ENCODE measurements at regions not wholly inside any gene's neighbourhood (a gene's known extent, or its start where the extent isn't known, plus 50 kb on each side); places are given as distances from the start of the nearest gene placed in this dataset.

- no peak for TF ChIP-seq FOXJ3 (CRISPR knock-in tag; IDR thresholded peaks at IDR 0.05)
- no peak for TF ChIP-seq SMC3 (IDR thresholded peaks at IDR 0.05; ENCODE audit: low read depth, low read length)
- no peak for TF ChIP-seq NRF1 (IDR thresholded peaks at IDR 0.05; ENCODE audit: low read depth, low read length)
- no peak for TF ChIP-seq TAF1 (IDR thresholded peaks at IDR 0.05; ENCODE audit: borderline replicate concordance, low read depth, low read length)
- no peak for TF ChIP-seq RXRA (IDR thresholded peaks at IDR 0.05; ENCODE audit: borderline replicate concordance, low read depth)
- no peak for TF ChIP-seq ZBTB33 (IDR thresholded peaks at IDR 0.05; ENCODE audit: borderline replicate concordance, low read depth)
- no peak for TF ChIP-seq YY1 (IDR thresholded peaks at IDR 0.05; ENCODE audit: low read depth)
- TF ChIP-seq EZH2phosphoT487 (IDR thresholded peaks at IDR 0.05; ENCODE audit: borderline replicate concordance, low read depth) = no peak
- TF ChIP-seq GATA2 (CRISPR knock-in tag; IDR thresholded peaks at IDR 0.05) = no peak
- no peak for TF ChIP-seq REST (IDR thresholded peaks at IDR 0.05; ENCODE audit: low read depth, low read length)
- CTCF ChIA-PET = no interaction called here
- 22% methylated on average over 5 of the region's 5 CpGs for WGBS (ENCODE audit: low lambda C conversion rate)
- H3K79me2 ChIP-seq (ENCODE audit: insufficient read depth) = no peaks in the 10 kb centered on the region
- POLR2A ChIA-PET = no interaction called here
- no peak for DNase-seq
- H3K4me2 ChIP-seq = no peak overlapping the region
- no peaks in the 10 kb centered on the region for H3K9me2 ChIP-seq
- no peaks in the 10 kb centered on the region for H3F3A ChIP-seq (replicated peaks; ENCODE audit: insufficient read depth)
- no peaks in the 10 kb centered on the region for H3K27me3 ChIP-seq (ENCODE audit: insufficient read depth)
- H3K4me1 ChIP-seq (ENCODE audit: control insufficient read depth in 1 of 2, insufficient read depth in 2 of 2, low read depth in 1 of 2, low read length in 1 of 2) = peaks cover 0 to 18% of the 10 kb centered on the region in 2 experiments; a peak in 1 of 4 replicates
- no peaks in the 10 kb centered on the region for H3K9me3 ChIP-seq
- H2AFZ ChIP-seq (ENCODE audit: low read depth) = no peak overlapping the region
- H3K4me3 ChIP-seq (ENCODE audit: low read depth in 2 of 2, low read length in 1 of 2) = no peak overlapping the region
- no peak overlapping the region for H3K9ac ChIP-seq
- H3K36me3 ChIP-seq (replicated peaks in 1 of 2; ENCODE audit: control insufficient read depth in 1 of 2, insufficient read depth in 2 of 2, low read length in 1 of 2) = no peaks in the 10 kb centered on the region
- no peak overlapping the region for H3K27ac ChIP-seq (ENCODE audit: low read depth in 2 of 2, low read length in 1 of 2)
- no peaks in the 10 kb centered on the region for H4K20me1 ChIP-seq (ENCODE audit: insufficient read depth)
These were observed 210.4 kb upstream of the ZNF536 start for GRCh38 chr19:30161770-30162169.

- Histone ChIP-seq H3K4me1 (ENCODE audit: control insufficient read depth in 1 of 2, insufficient read depth in 2 of 2, low read depth in 1 of 2, low read length in 1 of 2) (peaks cover 0 to 18% of the 10 kb centered on the region in 2 experiments; a peak in 1 of 4 replicates), H4K20me1 (ENCODE audit: insufficient read depth) (no peaks in the 10 kb centered on the region), H2AFZ (ENCODE audit: low read depth) (no peak overlapping the region), H3K4me3 (ENCODE audit: low read depth in 2 of 2, low read length in 1 of 2) (no peak overlapping the region), H3K27ac (ENCODE audit: low read depth in 2 of 2, low read length in 1 of 2) (no peak overlapping the region), H3K4me2 (no peak overlapping the region), H3F3A (replicated peaks; ENCODE audit: insufficient read depth) (no peaks in the 10 kb centered on the region), H3K36me3 (replicated peaks in 1 of 2; ENCODE audit: control insufficient read depth in 1 of 2, insufficient read depth in 2 of 2, low read length in 1 of 2) (no peaks in the 10 kb centered on the region), H3K79me2 (ENCODE audit: insufficient read depth) (no peaks in the 10 kb centered on the region), H3K27me3 (ENCODE audit: insufficient read depth) (no peaks in the 10 kb centered on the region), H3K9ac (no peak overlapping the region), H3K9me3 (no peaks in the 10 kb centered on the region), H3K9me2 (no peaks in the 10 kb centered on the region)
- CTCF ChIA-PET = no interaction called here
- WGBS (ENCODE audit: low lambda C conversion rate) = 31% methylated on average over 5 of the region's 5 CpGs
- POLR2A ChIA-PET = no interaction called here
- DNase-seq = no peak
- TF ChIP-seq REST (IDR thresholded peaks at IDR 0.05; ENCODE audit: low read depth, low read length) (no peak), YY1 (IDR thresholded peaks at IDR 0.05; ENCODE audit: low read depth) (no peak), PBX3 (IDR thresholded peaks at IDR 0.05) (no peak), POLR2AphosphoS5 (IDR thresholded peaks at IDR 0.05; ENCODE audit: low read depth, low read length) (no peak), CHD2 (IDR thresholded peaks at IDR 0.05; ENCODE audit: low read length, partially characterized antibody) (no peak), ZBTB33 (IDR thresholded peaks at IDR 0.05; ENCODE audit: borderline replicate concordance, low read depth) (no peak), SIN3A (IDR thresholded peaks at IDR 0.05; ENCODE audit: borderline replicate concordance, low read depth, low read length) (no peak), FOXJ3 (CRISPR knock-in tag; IDR thresholded peaks at IDR 0.05) (no peak)
These were observed 209.5 kb upstream of the ZNF536 start for GRCh38 chr19:30162718-30163117.

All from SK-N-SH (cell line).